HAP-1 (cell line): ENCODE measurements at regions not wholly inside any gene's neighbourhood (a gene's known extent, or its start where the extent isn't known, plus 50 kb on each side); places are given as distances from the start of the nearest gene placed in this dataset.

ENCODE experiments used
- DNase-seq, 2 experiments: peaks; one replicate each; pipeline ENCODE4 v3.0.0-alpha.2; 2016 to 2020; ENCODE audit warnings: low spot score in 2 of 2
- H3K27me3 ChIP-seq: fragments of 250-450 bp; sonication (Bioruptor Pico); 2 replicates; pipeline ENCODE4 v1.5.1; 2020; ENCODE audit warnings: low read depth, mild to moderate bottlenecking, moderate library complexity
- H3K36me3 ChIP-seq: fragments of 250-450 bp; sonication (Bioruptor Pico); replicated peaks from 2 replicates; pipeline ENCODE4 v1.5.1; 2020; ENCODE audit warnings: mild to moderate bottlenecking
- H3K4me1 ChIP-seq: fragments of 250-450 bp; sonication (Bioruptor Pico); 2 replicates; pipeline ENCODE4 v1.5.1; 2020; ENCODE audit warnings: mild to moderate bottlenecking
- H3K4me3 ChIP-seq: fragments of 250-450 bp; sonication (Bioruptor Pico); 2 replicates; pipeline ENCODE4 v1.5.1; 2020; ENCODE audit warnings: mild to moderate bottlenecking, moderate library complexity
- H3K9me3 ChIP-seq: fragments of 250-450 bp; sonication (Bioruptor Pico); 2 replicates; pipeline ENCODE4 v1.5.1; 2020; ENCODE audit warnings: mild to moderate bottlenecking, moderate library complexity
- in situ Hi-C: fragments of 300-500 bp; cut with MboI; formaldehyde crosslinking; loops from 3 replicates; pipeline ENCODE4 v1.14.3; 2020; ENCODE audit warnings: low sequenced_read_pairs, inconsistent platforms, mixed read lengths

- no peak for DNase-seq
- Histone ChIP-seq H3K4me3 (no peak overlapping the region), H3K36me3 (no peaks in the 10 kb centered on the region), H3K27me3 (no peaks in the 10 kb centered on the region), H3K4me1 (no peaks in the 10 kb centered on the region), H3K9me3 (no peaks in the 10 kb centered on the region)
- in situ Hi-C loops = no loop called here
Observed at GRCh38 chr4:36511785-36512184, 230.4 kb downstream of the DTHD1 start.

GRCh38 chr4:36516522-36517095, 235.2 kb downstream of the DTHD1 start:
- in situ Hi-C loops = no loop called here
- no peak for DNase-seq

GRCh38 chr4:36523182-36523581, 241.8 kb downstream of the DTHD1 start:
- no peaks in the 10 kb centered on the region for H3K27me3 ChIP-seq
- H3K9me3 ChIP-seq = no peaks in the 10 kb centered on the region
- in situ Hi-C loops = no loop called here
- no peaks in the 10 kb centered on the region for H3K4me1 ChIP-seq
- H3K4me3 ChIP-seq = no peak overlapping the region
- DNase-seq = no peak
- H3K36me3 ChIP-seq = no peaks in the 10 kb centered on the region

More at GRCh38 chr4:36516522-36517095, 235.2 kb downstream of the DTHD1 start:
- Histone ChIP-seq H3K4me3 (no peak overlapping the region), H3K36me3 (no peaks in the 10 kb centered on the region), H3K27me3 (no peaks in the 10 kb centered on the region), H3K4me1 (no peaks in the 10 kb centered on the region), H3K9me3 (no peaks in the 10 kb centered on the region)

- no peaks in the 10 kb centered on the region for H3K9me3 ChIP-seq
- H3K36me3 ChIP-seq = no peaks in the 10 kb centered on the region
- DNase-seq = peak in 1 of 2 experiments; percentile 44
- H3K27me3 ChIP-seq = no peaks in the 10 kb centered on the region
- H3K4me1 ChIP-seq = no peaks in the 10 kb centered on the region
- in situ Hi-C loops = no loop called here
- H3K4me3 ChIP-seq = no peak overlapping the region
Observed at GRCh38 chr4:36532670-36533379, 251.4 kb downstream of the DTHD1 start.

GRCh38 chr4:36533944-36534343, 252.5 kb downstream of the DTHD1 start:
- in situ Hi-C loops = no loop called here
- no peaks in the 10 kb centered on the region for H3K27me3 ChIP-seq
- H3K36me3 ChIP-seq = no peaks in the 10 kb centered on the region
- H3K4me3 ChIP-seq = no peak overlapping the region
- DNase-seq = no peak
- H3K9me3 ChIP-seq = no peaks in the 10 kb centered on the region
- H3K4me1 ChIP-seq = no peaks in the 10 kb centered on the region

GRCh38 chr4:36547383-36547782, 266.0 kb downstream of the DTHD1 start:
- Histone ChIP-seq H3K27me3 (no peaks in the 10 kb centered on the region), H3K9me3 (no peaks in the 10 kb centered on the region), H3K4me3 (no peak overlapping the region), H3K36me3 (no peaks in the 10 kb centered on the region), H3K4me1 (no peaks in the 10 kb centered on the region)
- DNase-seq = no peak
- in situ Hi-C loops = no loop called here

- H3K4me1 ChIP-seq = no peaks in the 10 kb centered on the region
- H3K27me3 ChIP-seq = no peaks in the 10 kb centered on the region
- no peaks in the 10 kb centered on the region for H3K36me3 ChIP-seq
- in situ Hi-C loops = no loop called here
- DNase-seq = no peak
- H3K4me3 ChIP-seq = no peak overlapping the region
- no peaks in the 10 kb centered on the region for H3K9me3 ChIP-seq
Observed at GRCh38 chr4:36549252-36549651, 267.8 kb downstream of the DTHD1 start.

GRCh38 chr4:36549992-36550391, 268.6 kb downstream of the DTHD1 start:
- in situ Hi-C loops = no loop called here
- H3K4me1 ChIP-seq = no peaks in the 10 kb centered on the region
- DNase-seq = no peak
- no peaks in the 10 kb centered on the region for H3K9me3 ChIP-seq
- H3K4me3 ChIP-seq = no peak overlapping the region
- H3K36me3 ChIP-seq = no peaks in the 10 kb centered on the region
- H3K27me3 ChIP-seq = no peaks in the 10 kb centered on the region

GRCh38 chr4:36551697-36552214, 270.3 kb downstream of the DTHD1 start:
- Histone ChIP-seq H3K4me1 (no peaks in the 10 kb centered on the region), H3K36me3 (no peaks in the 10 kb centered on the region), H3K4me3 (no peak overlapping the region), H3K9me3 (no peaks in the 10 kb centered on the region), H3K27me3 (no peaks in the 10 kb centered on the region)
- DNase-seq = no peak
- in situ Hi-C loops = no loop called here

- no peaks in the 10 kb centered on the region for H3K4me1 ChIP-seq
- H3K36me3 ChIP-seq = no peaks in the 10 kb centered on the region
- in situ Hi-C loops = no loop called here
- no peak overlapping the region for H3K4me3 ChIP-seq
- H3K9me3 ChIP-seq = no peaks in the 10 kb centered on the region
- no peak for DNase-seq
- H3K27me3 ChIP-seq = no peaks in the 10 kb centered on the region
Observed at GRCh38 chr4:36553029-36553428, 271.6 kb downstream of the DTHD1 start.

- Histone ChIP-seq H3K36me3 (no peaks in the 10 kb centered on the region), H3K9me3 (no peaks in the 10 kb centered on the region), H3K4me1 (no peaks in the 10 kb centered on the region), H3K4me3 (no peak overlapping the region), H3K27me3 (no peaks in the 10 kb centered on the region)
- in situ Hi-C loops = no loop called here
- DNase-seq = no peak
Observed at GRCh38 chr4:36553453-36553852, 272.0 kb downstream of the DTHD1 start.

GRCh38 chr4:36556984-36557383, 275.6 kb downstream of the DTHD1 start:
- Histone ChIP-seq H3K4me1 (no peaks in the 10 kb centered on the region), H3K36me3 (no peaks in the 10 kb centered on the region), H3K4me3 (no peak overlapping the region), H3K9me3 (no peaks in the 10 kb centered on the region), H3K27me3 (no peaks in the 10 kb centered on the region)
- no peak for DNase-seq
- in situ Hi-C loops = no loop called here

- no peak for DNase-seq
- no peak overlapping the region for H3K4me3 ChIP-seq
- in situ Hi-C loops = no loop called here
Observed at GRCh38 chr4:36568575-36568974, 287.2 kb downstream of the DTHD1 start.

GRCh38 chr4:36573441-36573840, 292.0 kb downstream of the DTHD1 start:
- Histone ChIP-seq H3K9me3 (no peaks in the 10 kb centered on the region), H3K4me1 (no peaks in the 10 kb centered on the region), H3K36me3 (no peaks in the 10 kb centered on the region), H3K4me3 (no peak overlapping the region), H3K27me3 (no peaks in the 10 kb centered on the region)
- DNase-seq = no peak
- in situ Hi-C loops = no loop called here

More at GRCh38 chr4:36568575-36568974, 287.2 kb downstream of the DTHD1 start:
- no peaks in the 10 kb centered on the region for H3K9me3 ChIP-seq
- no peaks in the 10 kb centered on the region for H3K27me3 ChIP-seq
- H3K4me1 ChIP-seq = no peaks in the 10 kb centered on the region
- H3K36me3 ChIP-seq = no peaks in the 10 kb centered on the region
